Heart left ventricle (tissue), 13 donors: ENCODE measurements at regions not wholly inside any gene's neighbourhood (a gene's known extent, or its start where the extent isn't known, plus 50 kb on each side); places are given as distances from the start of the nearest gene placed in this dataset.

Experiments
- POLR2A ChIP-seq, 2 donors: fragments of 450-650 bp; IDR thresholded peaks; one replicate each; pipeline ENCODE4 v1.6.1; 2017; ENCODE audit warnings: antibody characterized with exemption in 2 of 2, mild to moderate bottlenecking in 2 of 2, moderate library complexity in 2 of 2
- TF ChIP-seq, protein P1 (sequence below), 12 donors: fragments of 200-600 bp; sonication (generic) in 4 of 12; IDR thresholded peaks; one replicate each; pipeline versions ENCODE4 v1.5.0 to v1.8.0; 2018 to 2022; ENCODE audit warnings: antibody characterized with exemption in 12 of 12, mild to moderate bottlenecking in 5 of 12
- donor health status: ischemic (EF 13 %, LVEDD 7.1; RV severe dilation, severe dysfunction).
- donor health status: DM: no; HTN: yes; CAD: no.
- donor health status: DM: no; HTN: no; CAD: no.
- donor health status: ischemic (EF 25% LVEDD 6.9; RV normal size, moderate dysfunction).
- donor health status: ischemic (EF 25% LVEDD 5.7; RV mildly dilated, moderate dysfunction).
- donor health status: ischemic (EF 35%, LVEDD 5.7; RV mildly dilated, moderate dysfunction).
- donor health status: nonischemic (EF 11% LVEDD 7.7; RV severe dilation, severe dysfunction).
- donor health status: DM: yes; HTN: yes; CAD: no.
- donor health status: PGD.
- donor health status: ischemic (EF 29% LVEDD 5.4; RV normal size, mild dysfunction).
- donor health status: nonischemic (EF 23%, LVEDD 6.1; RV moderate dilation, normal function).

GRCh38 chr5:102660111-102660510, 95.0 kb upstream of the PAM start:
- TF ChIP-seq, protein P1, sequence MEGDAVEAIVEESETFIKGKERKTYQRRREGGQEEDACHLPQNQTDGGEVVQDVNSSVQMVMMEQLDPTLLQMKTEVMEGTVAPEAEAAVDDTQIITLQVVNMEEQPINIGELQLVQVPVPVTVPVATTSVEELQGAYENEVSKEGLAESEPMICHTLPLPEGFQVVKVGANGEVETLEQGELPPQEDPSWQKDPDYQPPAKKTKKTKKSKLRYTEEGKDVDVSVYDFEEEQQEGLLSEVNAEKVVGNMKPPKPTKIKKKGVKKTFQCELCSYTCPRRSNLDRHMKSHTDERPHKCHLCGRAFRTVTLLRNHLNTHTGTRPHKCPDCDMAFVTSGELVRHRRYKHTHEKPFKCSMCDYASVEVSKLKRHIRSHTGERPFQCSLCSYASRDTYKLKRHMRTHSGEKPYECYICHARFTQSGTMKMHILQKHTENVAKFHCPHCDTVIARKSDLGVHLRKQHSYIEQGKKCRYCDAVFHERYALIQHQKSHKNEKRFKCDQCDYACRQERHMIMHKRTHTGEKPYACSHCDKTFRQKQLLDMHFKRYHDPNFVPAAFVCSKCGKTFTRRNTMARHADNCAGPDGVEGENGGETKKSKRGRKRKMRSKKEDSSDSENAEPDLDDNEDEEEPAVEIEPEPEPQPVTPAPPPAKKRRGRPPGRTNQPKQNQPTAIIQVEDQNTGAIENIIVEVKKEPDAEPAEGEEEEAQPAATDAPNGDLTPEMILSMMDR (IDR thresholded peaks at IDR 0.05), result no peak
- TF ChIP-seq POLR2A (IDR thresholded peaks at IDR 0.05), result no peak
